Hematopoietic multipotent progenitor cell treated with erythropoietin and hydrocortisone succinate and interleukin-3 and kit ligand, for 6 days (in vitro differentiated cells): ENCODE measurements at regions not wholly inside any gene's neighbourhood (a gene's known extent, or its start where the extent isn't known, plus 50 kb on each side); places are given as distances from the start of the nearest gene placed in this dataset.
"Not testable (repeated sequence)": the region's sequence is repeated elsewhere in the genome, so short reads cannot be mapped to it uniquely, and the experiment has no call there.

Source experiments
- DNase-seq: peaks from one replicate; pipeline ENCODE4 v3.0.0-alpha.2; 2015

GRCh38 chr4:97305351-97305750 is 837.9 kb downstream of the STPG2 start:
- DNase-seq = no peak

GRCh38 chr4:97309121-97309520 is 834.2 kb downstream of the STPG2 start:
- DNase-seq = no peak

GRCh38 chr4:97317201-97317600 is 826.1 kb downstream of the STPG2 start:
- DNase-seq = no peak

- no peak for DNase-seq
These were observed 825.6 kb downstream of the STPG2 start for GRCh38 chr4:97317671-97318070.

GRCh38 chr4:97325751-97326150 is 817.5 kb downstream of the STPG2 start:
- not testable (repeated sequence) for DNase-seq

GRCh38 chr4:97330917-97331316 is 812.4 kb downstream of the STPG2 start:
- DNase-seq = no peak

- DNase-seq = no peak
These were observed 808.9 kb downstream of the STPG2 start for GRCh38 chr4:97334348-97334747.

GRCh38 chr4:97349468-97350186 is 793.6 kb downstream of the STPG2 start:
- DNase-seq = no peak

- no peak for DNase-seq
These were observed 789.4 kb downstream of the STPG2 start for GRCh38 chr4:97353876-97354275.

GRCh38 chr4:97359826-97360225 is 783.5 kb downstream of the STPG2 start:
- no peak for DNase-seq

- DNase-seq = no peak
These were observed 782.5 kb downstream of the STPG2 start for GRCh38 chr4:97360733-97361132.

GRCh38 chr4:97367878-97368277 is 775.4 kb downstream of the STPG2 start:
- DNase-seq = no peak

GRCh38 chr4:97370568-97370967 is 772.7 kb downstream of the STPG2 start:
- no peak for DNase-seq

- DNase-seq = no peak
These were observed 768.8 kb downstream of the STPG2 start for GRCh38 chr4:97374526-97374925.

- no peak for DNase-seq
These were observed 756.3 kb downstream of the STPG2 start for GRCh38 chr4:97386969-97387368.

GRCh38 chr4:97394653-97395052 is 748.6 kb downstream of the STPG2 start:
- no peak for DNase-seq

GRCh38 chr4:97396097-97396496 is 747.2 kb downstream of the STPG2 start:
- no peak for DNase-seq

GRCh38 chr4:97396605-97397004 is 746.7 kb downstream of the STPG2 start:
- no peak for DNase-seq

GRCh38 chr4:97404876-97405523 is 738.3 kb downstream of the STPG2 start:
- DNase-seq = no peak

- DNase-seq = no peak
These were observed 731.9 kb downstream of the STPG2 start for GRCh38 chr4:97411356-97411755.

GRCh38 chr4:97412331-97412730 is 730.9 kb downstream of the STPG2 start:
- DNase-seq = no peak

- no peak for DNase-seq
These were observed 729.1 kb downstream of the STPG2 start for GRCh38 chr4:97414161-97414560.

- DNase-seq = no peak
These were observed 710.7 kb downstream of the STPG2 start for GRCh38 chr4:97432551-97432950.

GRCh38 chr4:97437998-97438705 is 705.1 kb downstream of the STPG2 start:
- DNase-seq = not testable (repeated sequence)
